HG03064 (cell line): ENCODE measurements at regions not wholly inside any gene's neighbourhood (a gene's known extent, or its start where the extent isn't known, plus 50 kb on each side); places are given as distances from the start of the nearest gene placed in this dataset.
"Not testable (repeated sequence)": the region's sequence is repeated elsewhere in the genome, so short reads cannot be mapped to it uniquely, and the experiment has no call there.

Experiments used
- ATAC-seq: cut with Tn5 transposase; IDR thresholded peaks from one replicate; pipeline ENCODE4 v1.9.1; 2021; ENCODE audit warnings: low read depth; ENCODE audit not compliant: unreplicated experiment

DNA sequence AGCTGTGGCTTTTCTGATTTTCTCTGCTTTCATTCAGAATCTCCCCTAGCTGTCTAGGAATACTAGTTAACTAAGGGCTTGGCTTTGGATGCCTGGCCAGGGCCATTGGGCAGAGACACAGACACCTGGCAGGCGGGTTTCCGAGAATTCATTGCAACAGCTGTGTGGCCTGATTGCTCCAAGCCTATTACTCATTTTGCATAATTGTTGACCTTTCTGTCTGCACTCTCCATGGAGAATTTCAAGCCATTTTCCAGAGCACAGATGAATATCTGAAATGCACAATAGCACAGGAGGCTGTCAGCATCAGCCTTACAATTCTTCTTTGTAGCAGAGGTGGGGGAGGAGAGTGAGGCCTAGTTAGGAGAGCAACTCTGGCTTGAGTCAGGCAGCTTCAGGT is 310.5 kb downstream of the DMAC1 start:
- no peak for ATAC-seq

DNA sequence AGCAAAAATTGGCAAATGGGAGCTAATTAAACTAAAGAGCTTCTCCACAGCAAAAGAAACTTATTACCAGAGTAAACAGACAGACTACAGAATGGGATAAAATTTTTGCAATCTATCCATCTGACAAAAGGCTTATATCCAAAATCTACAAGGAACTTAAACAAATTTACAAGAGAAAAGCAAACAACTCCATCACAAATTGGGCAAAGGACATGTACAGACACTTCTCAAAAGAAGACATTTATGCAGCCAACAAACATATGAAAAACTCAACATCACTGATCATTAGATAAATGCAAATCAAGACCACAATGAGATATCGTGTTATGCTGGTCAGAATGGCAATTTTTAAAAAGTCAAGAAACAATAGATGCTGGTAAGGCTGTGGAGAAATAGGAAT is 315.6 kb downstream of the DMAC1 start:
- ATAC-seq = not testable (repeated sequence)

DNA sequence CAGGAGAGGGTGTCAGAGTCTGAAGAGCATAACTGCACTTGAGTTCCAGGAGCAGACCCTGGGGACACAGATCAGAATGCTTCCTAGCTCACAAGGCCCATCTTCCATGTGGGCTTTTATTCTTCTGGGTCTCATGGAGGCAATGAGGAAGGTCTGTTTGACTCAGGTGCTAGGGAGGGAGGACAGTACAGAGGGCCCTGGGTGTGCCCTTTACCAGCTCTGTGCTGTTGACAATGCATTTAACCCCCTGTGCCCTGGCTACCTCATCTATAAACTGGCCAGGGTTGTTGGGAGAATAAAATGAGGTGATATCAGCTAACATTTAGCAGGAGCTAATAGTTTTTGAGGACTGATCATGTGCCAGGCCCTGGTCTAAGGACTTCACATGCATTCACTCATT is 318.0 kb downstream of the DMAC1 start:
- no peak for ATAC-seq

GRCh38 chr9:7479300-7479699 is 320.3 kb downstream of the DMAC1 start:
- ATAC-seq = no peak

DNA sequence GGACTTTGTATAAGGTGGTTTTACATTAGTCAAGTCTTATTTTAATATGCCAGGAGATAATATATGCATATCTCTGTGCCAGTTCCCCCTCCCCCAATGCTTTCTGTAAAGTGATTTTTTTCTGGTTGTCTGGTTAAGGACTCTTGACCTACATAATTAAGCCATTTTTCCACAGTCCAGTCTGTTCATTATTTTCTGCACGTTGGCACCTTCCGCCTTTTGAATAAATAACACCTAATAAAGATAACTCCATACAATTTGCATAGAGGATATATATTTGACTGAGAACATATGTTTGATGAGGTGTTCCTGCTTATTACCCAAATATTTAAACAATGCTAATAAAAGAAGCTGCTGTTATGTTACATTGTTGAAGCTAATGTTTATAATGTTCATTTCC is 320.9 kb downstream of the DMAC1 start:
- no peak for ATAC-seq

DNA sequence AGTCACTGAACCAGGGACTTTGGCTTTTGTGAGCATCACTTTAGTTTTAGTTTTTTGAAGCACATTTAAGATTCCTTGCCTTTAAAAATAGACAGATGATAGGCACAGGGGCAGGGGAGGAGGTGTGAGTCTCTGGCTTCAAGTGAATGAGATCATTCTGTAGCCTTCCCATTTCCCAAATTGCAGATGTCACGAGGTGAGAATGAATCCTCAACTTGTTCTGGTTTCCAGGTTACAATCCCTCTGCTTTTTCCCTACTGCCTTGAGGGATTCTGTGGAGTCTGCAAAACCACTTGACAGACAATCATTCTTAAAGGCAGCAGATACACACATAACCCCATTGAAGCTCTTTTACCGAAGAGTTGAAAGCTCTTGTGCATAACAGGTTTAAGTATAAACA is 332.4 kb downstream of the DMAC1 start:
- no peak for ATAC-seq

- ATAC-seq = no peak
Observed at GRCh38 chr9:7461791-7462190, 337.8 kb downstream of the DMAC1 start.

- no peak for ATAC-seq
Observed at GRCh38 chr9:7456793-7457530, 342.6 kb downstream of the DMAC1 start.

DNA sequence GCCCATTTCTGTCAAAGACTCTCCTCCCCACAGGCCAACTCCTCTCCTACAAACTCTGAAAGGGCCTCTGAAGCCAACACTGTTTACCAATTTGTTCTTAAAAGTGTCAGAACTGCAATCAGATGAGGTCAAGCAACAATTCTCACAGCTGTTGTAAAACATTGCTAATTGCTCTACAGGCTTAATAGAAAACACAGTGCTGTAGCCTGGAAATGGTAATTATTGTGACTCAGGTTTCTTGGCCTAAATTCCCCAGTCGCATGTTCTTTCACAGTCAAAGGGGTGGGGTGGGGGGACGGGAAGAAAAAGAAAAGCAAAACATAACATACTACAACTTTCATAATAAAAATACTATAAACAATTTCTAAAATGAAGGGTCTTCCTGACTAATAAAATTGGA is 343.2 kb downstream of the DMAC1 start:
- ATAC-seq = no peak

GRCh38 chr9:7454624-7455023 is 345.0 kb downstream of the DMAC1 start:
- ATAC-seq = no peak

DNA sequence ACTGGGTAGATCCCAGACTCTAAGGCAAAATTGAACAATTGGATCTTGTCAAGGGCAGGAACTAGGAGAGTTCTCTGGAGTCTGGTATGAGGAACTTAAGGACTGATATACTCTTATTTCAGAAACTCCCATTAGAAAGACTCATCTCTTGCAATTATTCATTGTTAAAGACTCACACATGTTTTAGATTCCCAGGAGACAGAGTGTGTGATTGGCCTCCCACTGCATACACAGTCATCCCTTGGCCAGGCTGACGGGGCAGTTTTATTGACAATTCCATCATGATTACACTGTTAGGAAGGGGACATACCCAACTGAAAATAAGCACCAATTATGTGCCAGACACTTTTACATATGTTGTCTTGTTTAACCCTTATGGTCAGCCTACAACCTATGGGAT is 347.2 kb downstream of the DMAC1 start:
- no peak for ATAC-seq

GRCh38 chr9:7451062-7451461 is 348.5 kb downstream of the DMAC1 start:
- no peak for ATAC-seq

DNA sequence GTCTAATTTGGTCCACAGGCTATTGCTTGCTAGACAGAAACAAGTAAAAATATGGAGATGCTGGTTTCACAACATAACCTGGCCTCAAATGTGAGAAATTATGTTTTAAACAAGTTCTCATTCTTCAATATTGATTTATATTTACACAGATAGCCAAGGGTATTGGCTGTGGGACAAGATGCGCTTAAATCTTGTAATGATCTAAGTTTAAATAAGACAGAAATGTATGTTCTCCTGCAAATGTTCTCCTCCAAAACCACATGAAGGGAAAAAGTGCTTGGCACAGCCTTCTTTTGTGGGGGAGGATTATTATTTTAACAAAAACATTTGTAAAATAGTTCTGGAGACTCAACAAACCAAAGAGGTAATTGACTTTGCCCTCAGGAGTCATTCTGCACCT is 356.0 kb downstream of the DMAC1 start:
- no peak for ATAC-seq

GRCh38 chr9:7439355-7439995 is 360.1 kb downstream of the DMAC1 start:
- no peak for ATAC-seq

DNA sequence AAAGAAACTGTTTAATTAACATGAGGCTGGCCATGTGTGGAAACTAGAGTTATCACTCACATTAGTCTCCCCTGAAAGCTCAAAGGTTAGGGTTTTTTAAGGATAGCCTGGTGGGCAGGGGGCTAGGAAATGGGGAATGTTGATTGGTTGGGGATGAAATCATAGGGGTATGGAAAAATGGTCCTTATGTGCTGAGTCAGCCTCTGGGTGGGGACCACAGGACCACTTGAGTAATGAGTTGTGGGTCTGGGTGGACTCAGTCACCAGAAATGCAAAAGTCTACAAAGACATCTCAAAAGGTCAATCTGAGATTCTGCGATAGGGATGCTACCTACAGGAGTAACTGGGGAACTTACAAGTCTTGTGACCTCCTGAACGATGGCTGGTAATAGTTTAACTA is 362.8 kb downstream of the DMAC1 start:
- no peak for ATAC-seq

- no peak for ATAC-seq
Observed at GRCh38 chr9:7433508-7434292, 365.9 kb downstream of the DMAC1 start.

DNA sequence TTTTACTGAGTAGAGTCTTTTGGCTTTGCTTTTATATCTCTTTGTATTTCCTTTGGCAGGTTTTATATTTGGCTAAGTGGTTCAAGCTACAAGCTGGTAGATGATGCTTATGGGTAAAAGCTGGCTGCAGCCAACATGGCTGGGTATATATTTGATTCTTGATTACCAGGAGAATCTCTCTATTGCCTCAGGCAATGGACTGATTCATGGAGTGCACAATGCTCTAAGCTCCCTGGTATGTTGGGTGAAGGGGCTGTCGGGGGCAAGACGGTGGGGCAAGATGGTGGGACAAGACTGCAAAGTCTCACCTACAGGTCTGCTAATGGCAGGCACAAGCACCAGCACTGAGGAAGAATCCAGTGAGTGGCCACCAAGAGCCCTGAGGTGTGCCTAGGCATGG is 366.6 kb downstream of the DMAC1 start:
- no peak for ATAC-seq

GRCh38 chr9:7417397-7417796 is 382.2 kb downstream of the DMAC1 start:
- ATAC-seq = not testable (repeated sequence)

DNA sequence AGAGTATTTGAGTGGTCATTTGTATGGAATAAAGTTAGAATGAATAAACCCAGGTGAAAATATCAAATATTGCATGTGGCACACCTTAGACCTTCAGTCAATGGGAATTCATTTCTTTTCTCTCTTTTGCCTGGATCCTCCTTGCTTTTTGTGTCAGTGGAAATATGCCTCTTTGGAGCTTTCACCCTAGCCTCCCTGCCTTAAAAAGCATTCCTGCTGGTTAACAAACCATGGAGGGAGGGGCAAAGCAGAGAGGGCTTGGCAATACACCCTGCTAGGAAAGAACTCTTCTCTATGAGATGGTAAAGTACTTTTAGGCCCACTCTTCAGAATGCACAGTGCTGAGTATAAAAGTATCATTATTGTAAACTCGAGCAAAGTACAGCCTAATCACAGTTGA is 383.7 kb downstream of the DMAC1 start:
- ATAC-seq = no peak

GRCh38 chr9:7408845-7409244 is 390.7 kb downstream of the DMAC1 start:
- ATAC-seq = no peak

DNA sequence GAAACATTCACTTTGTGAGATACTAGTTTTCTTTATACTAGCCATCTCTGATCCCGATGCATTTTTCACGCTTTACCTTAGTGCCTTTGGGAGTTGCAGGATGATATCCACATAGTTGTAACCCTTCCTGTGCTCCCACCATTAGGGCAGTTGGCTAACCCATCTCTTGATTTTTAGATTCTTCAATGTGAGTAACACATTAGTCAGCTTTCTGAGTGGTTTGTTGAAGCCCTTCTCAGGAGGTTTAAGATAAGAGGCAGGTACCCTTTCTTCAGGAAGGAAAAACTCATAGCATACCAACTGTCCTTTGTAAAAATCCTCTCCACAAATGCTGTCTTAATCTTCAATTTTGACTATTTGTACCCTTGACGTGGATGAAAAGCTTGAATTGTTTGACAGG is 392.3 kb downstream of the DMAC1 start:
- ATAC-seq = no peak
